Stimulated activated naive CD8-positive, alpha-beta T cell treated with anti-CD3 and anti-CD28 coated beads, Interleukin-15, Interleukin-2, amounts not matched to agents 100 ng/mL and 50 ng/mL, for 24 hours (primary cell): ENCODE measurements at regions not wholly inside any gene's neighbourhood (a gene's known extent, or its start where the extent isn't known, plus 50 kb on each side); places are given as distances from the start of the nearest gene placed in this dataset.
A peak's percentile ranks its signal among the peaks of the same experiment; 100 is the strongest.

ENCODE experiments used
- H3K27ac Mint-ChIP-seq: one replicate; pipeline ENCODE4 v1.8.0; 2021; ENCODE audit warnings: mild to moderate bottlenecking, mixed read lengths
- H3K27me3 Mint-ChIP-seq: one replicate; pipeline ENCODE4 v1.8.0; 2021; ENCODE audit warnings: mixed read lengths
- H3K36me3 Mint-ChIP-seq: one replicate; pipeline ENCODE4 v1.8.0; 2021; ENCODE audit warnings: low read depth, mixed read lengths
- H3K4me1 Mint-ChIP-seq: one replicate; pipeline ENCODE4 v1.8.0; 2021; ENCODE audit warnings: low read depth, mixed read lengths
- H3K4me3 Mint-ChIP-seq: one replicate; pipeline ENCODE4 v1.8.0; 2021; ENCODE audit warnings: mild to moderate bottlenecking, mixed read lengths
- H3K9me3 Mint-ChIP-seq: one replicate; pipeline ENCODE4 v1.8.0; 2021; ENCODE audit warnings: mixed read lengths

DNA sequence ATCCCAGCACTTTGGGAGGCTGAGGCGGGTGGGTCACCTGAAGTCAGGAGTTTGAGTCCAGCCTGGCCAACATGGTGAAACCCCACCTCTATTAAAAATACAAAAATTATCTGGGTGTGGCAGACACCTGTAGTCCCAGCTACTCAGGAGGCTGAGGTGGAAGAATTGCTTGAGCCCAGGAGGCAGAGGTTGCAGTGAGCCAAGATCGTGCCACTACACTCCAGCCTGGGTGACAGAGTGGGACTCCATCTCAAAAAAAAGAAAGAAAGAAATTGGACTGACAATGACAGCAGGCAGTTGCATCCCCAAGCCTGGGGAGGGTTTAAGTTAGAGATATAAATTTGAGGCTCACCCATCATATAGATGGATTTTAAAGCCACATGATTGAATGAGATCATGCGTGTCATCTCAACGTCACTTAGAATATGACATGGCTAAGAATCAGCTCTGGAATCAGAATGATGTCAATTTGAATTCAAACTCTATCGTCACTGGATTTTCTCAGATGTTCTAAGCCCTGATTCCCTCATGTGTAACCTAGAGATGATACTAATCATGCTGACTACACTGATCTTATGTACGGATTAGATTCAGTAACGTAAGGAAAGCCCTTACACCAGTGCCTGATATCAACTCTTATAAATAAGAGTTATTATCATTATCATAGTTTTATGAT, 534.0 kb upstream of the JARID2 start:
- Mint-ChIP-seq H3K4me1 (peaks cover 58% of the 10 kb centered on the region), H3K4me3 (no peak overlapping the region), H3K27me3 (no peaks in the 10 kb centered on the region), H3K36me3 (no peaks in the 10 kb centered on the region), H3K27ac (peak overlapping the region; percentile 97), H3K9me3 (no peaks in the 10 kb centered on the region)

DNA sequence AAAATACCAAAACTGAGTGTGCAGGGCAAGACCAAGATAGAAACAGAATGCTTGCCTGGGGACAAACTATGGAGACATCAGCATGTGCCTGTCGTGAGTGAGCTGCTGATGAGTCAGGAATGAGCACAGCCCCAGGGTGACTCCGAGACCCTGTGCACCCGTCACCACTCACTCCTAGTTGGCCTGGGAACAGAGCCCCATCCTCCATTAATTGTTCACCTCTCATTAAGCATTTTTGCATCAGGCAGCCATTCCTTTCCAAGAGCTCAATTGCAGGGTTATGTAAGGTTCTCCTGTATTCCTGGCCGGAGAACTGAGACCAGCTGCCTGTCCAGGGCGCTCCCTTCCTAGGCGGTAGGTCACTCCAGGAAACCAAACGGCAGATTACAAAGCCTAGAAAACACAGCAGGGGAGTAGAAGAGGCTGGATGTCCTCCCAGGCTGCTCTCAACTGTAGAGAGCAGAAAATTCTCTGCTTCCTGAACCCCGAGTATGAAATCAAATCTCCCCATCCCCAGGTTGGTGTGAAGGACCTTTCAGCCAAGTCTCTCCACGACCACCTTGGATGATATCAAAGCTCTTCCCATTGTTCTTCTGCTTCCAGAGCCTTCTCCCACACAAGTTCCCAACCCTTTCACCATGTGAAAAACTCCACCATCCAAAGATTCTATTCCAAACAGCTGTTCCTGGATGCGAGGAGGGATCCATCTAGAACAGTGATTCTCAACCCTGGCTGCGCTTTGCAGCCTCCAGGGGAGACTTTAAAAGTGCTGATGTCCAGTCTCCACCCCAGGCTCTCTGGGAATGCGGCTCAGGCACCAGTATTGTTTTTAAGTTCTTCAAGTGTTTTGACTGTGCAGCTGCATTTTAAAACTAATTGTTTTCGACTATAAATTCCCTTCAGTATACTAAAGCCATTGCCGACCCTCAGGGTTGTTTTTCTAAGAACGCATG, 532.6 kb upstream of the JARID2 start:
- no peaks in the 10 kb centered on the region for H3K9me3 Mint-ChIP-seq
- no peak overlapping the region for H3K27ac Mint-ChIP-seq
- H3K36me3 Mint-ChIP-seq = peaks cover 3% of the 10 kb centered on the region
- no peak overlapping the region for H3K4me3 Mint-ChIP-seq
- H3K27me3 Mint-ChIP-seq = no peaks in the 10 kb centered on the region
- peaks cover 57% of the 10 kb centered on the region for H3K4me1 Mint-ChIP-seq

DNA sequence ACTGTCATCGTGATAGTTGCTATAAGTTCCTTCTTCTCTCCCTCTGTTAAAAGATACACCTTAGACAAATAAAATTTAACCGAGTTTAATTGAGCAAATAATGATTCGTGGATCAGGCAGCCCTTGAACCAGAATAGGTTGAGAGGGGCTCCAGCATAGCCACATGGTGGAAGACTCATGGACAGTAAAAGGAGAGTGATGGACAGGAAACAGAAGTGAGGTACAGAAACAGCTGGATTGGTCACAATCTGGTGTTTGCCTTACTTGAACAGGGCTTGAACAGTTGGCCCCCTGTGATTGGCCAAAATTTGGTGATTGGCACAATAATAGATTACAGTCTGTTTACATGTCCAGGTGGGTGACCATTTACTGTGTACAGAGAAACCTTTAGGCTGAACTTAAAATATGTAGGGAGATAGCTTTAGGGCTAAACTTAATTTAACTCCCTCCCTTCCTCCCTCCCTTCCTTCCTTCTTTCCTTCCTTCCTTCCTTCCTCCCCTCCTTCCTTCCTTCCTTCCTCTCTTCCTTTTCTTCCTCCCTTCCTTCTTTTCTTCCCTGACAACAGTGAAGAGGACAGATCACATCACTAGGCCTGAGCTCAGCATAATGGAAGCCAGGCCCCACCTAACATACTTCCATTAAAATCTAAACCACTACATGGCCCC, 531.8 kb upstream of the JARID2 start:
- Mint-ChIP-seq H3K4me1 (peaks cover 57% of the 10 kb centered on the region), H3K9me3 (no peaks in the 10 kb centered on the region), H3K27me3 (no peaks in the 10 kb centered on the region), H3K27ac (peak overlapping the region; percentile 63), H3K36me3 (peaks cover 3% of the 10 kb centered on the region), H3K4me3 (no peak overlapping the region)

DNA sequence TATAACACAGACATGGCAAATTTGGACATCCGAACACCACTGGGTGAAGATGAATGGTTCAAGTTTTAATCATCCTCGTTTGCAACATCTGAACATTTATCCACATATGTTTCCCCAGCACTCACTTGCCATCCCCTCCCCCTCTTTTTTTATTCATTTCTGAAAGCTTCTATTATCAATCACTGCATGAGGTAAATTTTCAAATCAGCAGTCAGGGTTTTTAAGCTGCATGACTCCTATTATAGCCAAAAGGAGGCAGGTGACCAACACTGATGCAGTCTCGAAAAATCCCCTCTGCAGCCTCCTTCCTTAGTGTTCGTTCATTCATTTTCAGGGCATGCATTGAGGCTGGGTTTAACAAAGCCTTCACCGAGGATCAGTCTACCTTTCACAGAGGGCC, 530.8 kb upstream of the JARID2 start:
- H3K9me3 Mint-ChIP-seq = no peaks in the 10 kb centered on the region
- no peak overlapping the region for H3K27ac Mint-ChIP-seq
- H3K4me1 Mint-ChIP-seq = peaks cover 62% of the 10 kb centered on the region
- peaks cover 3% of the 10 kb centered on the region for H3K36me3 Mint-ChIP-seq
- no peak overlapping the region for H3K4me3 Mint-ChIP-seq
- no peaks in the 10 kb centered on the region for H3K27me3 Mint-ChIP-seq

DNA sequence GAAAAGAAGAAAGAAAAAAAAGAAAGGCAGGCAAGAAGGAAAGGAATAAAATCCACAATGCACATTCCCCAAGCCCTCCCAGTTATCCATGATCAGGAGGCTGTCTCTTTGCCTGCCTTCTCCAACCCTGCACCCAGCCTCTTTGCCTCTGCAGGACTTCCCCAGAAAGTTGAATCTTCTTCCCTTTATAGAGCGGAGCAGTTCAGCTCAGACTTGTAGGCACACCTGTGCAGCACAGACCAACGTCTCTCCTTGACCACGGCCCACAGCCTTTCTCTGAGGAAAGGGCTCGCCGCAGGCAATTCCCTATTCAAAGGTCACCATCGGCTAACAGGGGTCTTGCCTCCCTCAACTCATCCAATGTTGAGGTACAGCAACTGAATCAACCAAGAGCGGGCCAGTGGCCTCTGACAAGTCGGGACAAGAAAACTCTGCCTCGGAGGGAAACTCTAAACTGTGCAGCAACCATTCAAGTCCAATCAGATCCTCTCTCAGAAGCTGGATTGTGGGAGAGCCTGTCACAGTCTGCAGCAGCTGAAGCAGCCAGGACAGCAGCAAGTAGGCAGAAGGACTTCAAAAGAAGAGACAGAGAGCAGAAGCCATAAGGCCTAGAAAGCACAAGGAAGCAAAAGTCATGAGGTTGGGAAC, 529.2 kb upstream of the JARID2 start:
- Mint-ChIP-seq H3K27ac (no peak overlapping the region), H3K4me1 (peaks cover 62% of the 10 kb centered on the region), H3K4me3 (no peak overlapping the region), H3K36me3 (peaks cover 3% of the 10 kb centered on the region), H3K9me3 (no peaks in the 10 kb centered on the region), H3K27me3 (no peaks in the 10 kb centered on the region)

DNA sequence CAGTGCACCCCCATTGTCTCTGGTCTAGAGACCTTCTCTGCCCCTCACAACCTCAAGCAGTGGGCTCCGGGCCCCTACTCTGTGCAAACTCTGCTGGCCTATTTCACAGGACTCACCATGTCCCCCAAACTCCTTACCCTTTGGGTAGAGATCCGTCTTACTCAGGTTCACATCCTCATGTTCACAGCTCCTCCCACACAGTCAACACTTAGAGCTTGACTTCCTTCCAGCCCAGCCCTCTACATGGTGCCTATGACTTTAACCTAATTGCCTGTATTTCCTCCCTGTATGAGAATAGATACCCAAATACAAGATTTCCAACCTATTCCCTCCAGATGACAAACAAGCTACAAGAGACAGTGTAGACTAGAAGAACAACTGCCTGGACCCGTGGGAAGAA, 528.6 kb upstream of the JARID2 start:
- no peaks in the 10 kb centered on the region for H3K9me3 Mint-ChIP-seq
- H3K4me3 Mint-ChIP-seq = no peak overlapping the region
- peaks cover 3% of the 10 kb centered on the region for H3K36me3 Mint-ChIP-seq
- H3K27me3 Mint-ChIP-seq = no peaks in the 10 kb centered on the region
- H3K27ac Mint-ChIP-seq = peak overlapping the region; percentile 39
- peaks cover 64% of the 10 kb centered on the region for H3K4me1 Mint-ChIP-seq

DNA sequence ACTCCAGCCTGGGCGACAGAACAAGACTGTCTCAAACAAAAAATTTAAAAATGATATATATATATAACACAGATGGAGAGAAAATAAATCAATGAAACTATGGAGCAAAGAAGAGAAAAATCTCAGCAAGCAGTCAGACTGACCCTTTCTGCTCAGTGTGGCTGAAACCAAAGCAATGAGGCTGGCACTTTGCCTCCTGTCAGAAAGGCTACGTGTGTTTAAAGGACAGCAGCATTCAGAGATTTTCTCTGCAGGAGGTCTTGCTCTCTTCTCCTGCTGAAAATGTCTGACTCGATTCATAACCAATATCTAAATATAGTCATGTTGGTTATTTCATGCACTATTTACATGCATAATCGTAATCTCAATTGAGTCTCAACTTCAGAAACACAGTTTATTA, 527.0 kb upstream of the JARID2 start:
- Mint-ChIP-seq H3K4me3 (no peak overlapping the region), H3K36me3 (peaks cover 9% of the 10 kb centered on the region), H3K27me3 (no peaks in the 10 kb centered on the region), H3K4me1 (peaks cover 74% of the 10 kb centered on the region), H3K9me3 (peaks cover 4% of the 10 kb centered on the region), H3K27ac (no peak overlapping the region)

DNA sequence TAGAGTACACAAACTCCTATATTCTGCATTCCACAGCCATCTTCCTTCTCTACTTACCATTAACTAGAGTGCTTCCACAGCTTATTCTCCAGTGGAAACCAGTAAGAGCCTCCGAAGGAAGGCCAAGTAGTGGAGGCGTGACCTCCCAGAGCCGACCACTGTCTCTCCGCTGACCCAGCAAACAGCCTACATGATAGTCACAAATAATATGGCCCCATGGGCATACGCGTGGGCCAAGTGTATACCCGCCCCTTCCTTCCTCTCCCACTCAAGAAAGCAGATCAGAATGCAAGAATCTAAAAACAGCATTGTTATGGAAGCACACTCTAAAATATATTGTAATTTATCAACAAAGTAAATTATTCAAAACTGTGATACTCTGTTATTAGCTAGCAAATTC, 526.6 kb upstream of the JARID2 start:
- Mint-ChIP-seq H3K27me3 (no peaks in the 10 kb centered on the region), H3K27ac (peak overlapping the region; percentile 24), H3K9me3 (peaks cover 4% of the 10 kb centered on the region), H3K36me3 (peaks cover 12% of the 10 kb centered on the region), H3K4me3 (no peak overlapping the region), H3K4me1 (peaks cover 76% of the 10 kb centered on the region)

DNA sequence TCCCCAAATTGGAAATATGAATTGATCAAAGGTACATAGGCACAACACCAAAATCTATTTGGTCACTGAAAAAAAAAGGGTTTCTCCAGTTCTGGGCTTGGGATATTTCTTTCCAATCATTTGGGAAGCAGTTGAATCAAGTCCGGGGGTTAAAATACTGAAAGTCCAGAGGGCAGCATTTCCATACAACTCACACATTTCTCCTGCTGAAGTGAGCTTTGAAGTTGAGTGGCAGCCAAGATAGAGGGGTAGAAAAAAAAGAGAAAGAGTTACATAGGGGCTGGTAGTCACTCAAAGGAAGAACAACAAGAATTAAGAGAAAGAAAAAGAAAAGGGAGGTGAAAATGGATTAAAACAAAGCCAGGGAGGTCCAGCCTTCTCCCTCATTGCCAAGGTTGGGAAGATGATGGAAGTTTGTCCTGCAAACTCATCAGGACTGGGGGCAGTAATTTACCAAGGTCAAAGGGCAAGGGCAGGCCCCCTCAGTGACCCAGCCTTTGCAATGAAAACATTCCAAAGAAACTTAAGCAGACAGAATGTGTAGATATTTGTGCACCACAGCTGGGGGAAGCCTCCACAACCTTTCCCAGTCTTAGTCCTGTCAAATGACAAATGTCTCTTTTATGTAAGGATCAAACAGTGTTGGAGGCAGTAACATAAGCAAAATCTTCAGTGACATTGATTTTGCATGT, 525.3 kb upstream of the JARID2 start:
- Mint-ChIP-seq H3K4me3 (no peak overlapping the region), H3K9me3 (peaks cover 4% of the 10 kb centered on the region), H3K27ac (no peak overlapping the region), H3K36me3 (peaks cover 12% of the 10 kb centered on the region), H3K4me1 (peaks cover 74% of the 10 kb centered on the region), H3K27me3 (no peaks in the 10 kb centered on the region)

DNA sequence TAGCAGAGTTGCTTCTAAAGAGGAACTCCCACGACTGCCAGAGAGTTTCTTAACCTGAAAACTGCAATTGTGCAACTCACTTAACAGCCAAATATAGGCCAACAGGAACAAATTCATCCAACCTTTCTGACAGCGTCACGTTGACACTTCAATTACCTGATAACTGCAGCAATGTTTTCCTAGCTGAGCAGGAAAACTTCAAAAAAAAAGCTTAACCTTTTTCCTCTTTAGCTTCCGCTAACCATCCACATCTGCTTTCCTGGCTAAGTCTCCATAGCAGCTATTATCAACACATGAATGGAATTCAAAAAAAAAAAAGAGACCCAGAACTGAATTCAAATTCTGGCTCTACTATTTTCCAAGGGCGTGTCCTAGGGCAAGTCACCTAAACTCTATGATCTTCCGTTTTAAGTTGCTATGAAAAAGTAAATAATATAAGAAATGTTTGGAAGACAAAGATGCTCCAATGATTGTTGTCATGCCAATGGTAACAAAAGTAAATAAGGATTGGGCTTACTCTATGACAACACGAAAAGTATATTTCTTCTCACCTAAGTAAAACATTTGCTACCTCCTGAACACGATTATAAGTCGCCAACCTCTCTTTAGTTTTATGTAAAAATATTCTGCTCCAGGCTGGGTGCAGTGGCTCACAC, 524.6 kb upstream of the JARID2 start:
- Mint-ChIP-seq H3K27me3 (no peaks in the 10 kb centered on the region), H3K9me3 (peaks cover 4% of the 10 kb centered on the region), H3K36me3 (peaks cover 12% of the 10 kb centered on the region), H3K4me3 (no peak overlapping the region), H3K4me1 (peaks cover 70% of the 10 kb centered on the region), H3K27ac (no peak overlapping the region)

DNA sequence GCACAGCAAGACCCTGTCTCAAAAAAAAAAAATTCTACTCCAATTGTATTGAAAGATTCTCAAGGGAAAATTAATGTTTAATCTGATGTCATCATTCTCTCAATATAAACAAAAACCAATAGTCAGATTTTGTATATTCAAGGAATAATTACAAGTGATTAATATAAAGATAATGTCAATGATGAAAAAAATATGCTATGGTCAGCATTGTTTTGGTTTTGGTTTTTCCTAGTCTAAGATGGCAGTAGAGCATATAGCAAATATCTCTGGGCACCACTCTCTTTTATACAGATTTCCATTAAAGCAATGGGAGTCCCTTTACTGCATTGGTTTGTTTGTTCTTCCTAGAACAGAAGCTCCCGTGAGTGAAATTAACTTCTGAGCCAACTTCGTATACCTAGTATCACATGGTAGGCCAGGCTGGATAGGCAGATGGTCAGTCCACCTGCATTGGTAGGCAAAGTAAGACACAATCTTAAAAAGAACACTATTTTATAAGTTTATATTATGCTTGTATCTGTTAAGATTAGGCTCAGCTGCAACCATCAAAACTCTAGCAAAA, 523.8 kb upstream of the JARID2 start:
- H3K27ac Mint-ChIP-seq = no peak overlapping the region
- H3K27me3 Mint-ChIP-seq = no peaks in the 10 kb centered on the region
- H3K4me3 Mint-ChIP-seq = no peak overlapping the region
- H3K9me3 Mint-ChIP-seq = peaks cover 7% of the 10 kb centered on the region
- peaks cover 12% of the 10 kb centered on the region for H3K36me3 Mint-ChIP-seq
- peaks cover 69% of the 10 kb centered on the region for H3K4me1 Mint-ChIP-seq

DNA sequence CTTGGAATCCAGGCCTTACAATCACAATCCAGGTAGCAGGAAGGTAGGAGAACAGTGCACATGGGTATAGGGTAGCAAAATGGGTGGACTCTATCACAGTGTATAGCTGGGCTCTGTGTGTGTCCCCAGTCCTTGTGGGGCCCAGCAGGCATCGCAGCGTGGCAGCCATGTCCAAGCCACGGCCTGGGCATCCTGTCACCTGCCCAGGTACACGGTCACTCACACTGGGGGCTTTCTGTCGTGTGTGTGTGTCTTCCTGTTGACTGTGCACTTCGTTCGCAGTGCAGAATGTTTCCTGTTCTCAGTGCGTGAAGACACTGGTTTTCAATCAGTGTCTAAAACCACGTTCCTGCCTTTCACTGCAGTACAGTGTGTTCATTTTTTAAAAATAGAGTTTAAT, 523.2 kb upstream of the JARID2 start:
- H3K4me3 Mint-ChIP-seq = no peak overlapping the region
- peaks cover 7% of the 10 kb centered on the region for H3K9me3 Mint-ChIP-seq
- H3K27ac Mint-ChIP-seq = no peak overlapping the region
- H3K4me1 Mint-ChIP-seq = peaks cover 69% of the 10 kb centered on the region
- no peaks in the 10 kb centered on the region for H3K27me3 Mint-ChIP-seq
- H3K36me3 Mint-ChIP-seq = peaks cover 9% of the 10 kb centered on the region

DNA sequence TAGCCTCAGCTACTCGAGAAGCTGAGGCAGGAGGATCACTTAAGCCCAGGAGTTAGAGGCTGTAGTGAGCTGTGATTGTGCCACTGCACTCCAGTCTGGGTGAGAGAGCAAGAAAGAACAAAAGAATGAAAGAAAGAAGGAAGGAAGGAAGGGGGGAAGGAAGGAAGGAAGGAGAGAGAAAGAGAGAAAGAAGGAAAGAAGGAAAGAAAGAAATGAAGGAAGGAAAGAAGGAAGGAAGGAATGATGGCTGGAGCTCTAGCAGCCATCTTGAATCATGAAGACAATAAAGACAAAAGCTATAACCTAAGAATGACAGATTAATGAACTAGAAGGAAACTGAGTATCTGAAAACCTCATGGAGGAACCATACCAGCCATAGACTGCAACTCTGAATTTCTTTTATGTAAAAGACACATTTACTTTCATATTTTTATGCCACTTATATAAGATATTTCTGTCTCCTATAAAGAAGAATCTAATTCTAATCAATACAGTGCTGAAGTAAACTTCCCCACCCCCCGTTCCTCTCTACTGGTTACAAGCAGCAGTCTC, 522.3 kb upstream of the JARID2 start:
- Mint-ChIP-seq H3K4me3 (no peak overlapping the region), H3K27me3 (no peaks in the 10 kb centered on the region)

More for the DNA sequence above, 522.3 kb upstream of the JARID2 start:
- H3K9me3 Mint-ChIP-seq = peaks cover 11% of the 10 kb centered on the region
- peaks cover 9% of the 10 kb centered on the region for H3K36me3 Mint-ChIP-seq
- peaks cover 74% of the 10 kb centered on the region for H3K4me1 Mint-ChIP-seq
- no peak overlapping the region for H3K27ac Mint-ChIP-seq
